SHP77 (cell line): ENCODE measurements at regions not wholly inside any gene's neighbourhood (a gene's known extent, or its start where the extent isn't known, plus 50 kb on each side); places are given as distances from the start of the nearest gene placed in this dataset.
"Not testable (repeated sequence)": the region's sequence is repeated elsewhere in the genome, so short reads cannot be mapped to it uniquely, and the experiment has no call there.

Experiments used
- DNase-seq, 2 experiments: peaks; one replicate each; lab custom pipeline; 2025; lab: John Stamatoyannopoulos, UW

GRCh38 chr1:187630653-187631380, 802.1 kb downstream of the PLA2G4A start:
- no peak for DNase-seq

DNA sequence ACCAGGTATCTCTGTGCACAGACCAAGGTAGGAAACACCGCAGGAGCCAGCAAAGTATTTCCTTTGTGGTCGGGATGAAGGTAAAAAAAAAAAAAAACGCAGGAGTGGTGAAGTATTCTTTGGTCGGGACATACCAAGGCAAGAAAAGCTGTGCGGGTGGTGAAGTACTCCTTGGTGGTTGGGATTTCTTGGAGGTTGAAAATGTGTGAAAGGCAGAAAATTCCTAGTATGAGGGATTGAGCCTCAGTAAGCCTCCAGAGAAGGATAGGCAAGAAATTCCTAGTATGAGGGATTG, 802.6 kb downstream of the PLA2G4A start:
- no peak for DNase-seq

- DNase-seq = no peak
Observed at GRCh38 chr1:187631984-187632383, 803.2 kb downstream of the PLA2G4A start.

DNA sequence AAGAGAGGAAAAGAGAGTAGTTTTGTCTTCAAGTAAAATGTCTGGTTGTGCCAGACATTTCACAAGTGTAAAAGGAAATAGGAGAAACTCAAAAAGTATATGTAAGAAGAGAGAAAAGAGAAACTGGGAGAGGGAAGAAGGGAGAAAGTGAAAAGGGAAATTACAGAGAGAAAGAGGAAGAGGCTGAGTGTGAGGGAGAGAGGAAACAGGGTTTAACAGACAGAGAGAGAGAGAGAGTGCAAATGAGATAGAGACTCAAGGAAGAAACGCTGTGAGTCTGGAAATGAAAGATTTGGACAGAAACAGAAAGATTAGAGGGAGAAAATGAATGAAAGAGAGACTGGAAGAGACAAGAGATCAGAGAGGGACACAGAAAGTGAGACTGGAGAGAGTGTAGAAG, 806.2 kb downstream of the PLA2G4A start:
- DNase-seq = no peak

DNA sequence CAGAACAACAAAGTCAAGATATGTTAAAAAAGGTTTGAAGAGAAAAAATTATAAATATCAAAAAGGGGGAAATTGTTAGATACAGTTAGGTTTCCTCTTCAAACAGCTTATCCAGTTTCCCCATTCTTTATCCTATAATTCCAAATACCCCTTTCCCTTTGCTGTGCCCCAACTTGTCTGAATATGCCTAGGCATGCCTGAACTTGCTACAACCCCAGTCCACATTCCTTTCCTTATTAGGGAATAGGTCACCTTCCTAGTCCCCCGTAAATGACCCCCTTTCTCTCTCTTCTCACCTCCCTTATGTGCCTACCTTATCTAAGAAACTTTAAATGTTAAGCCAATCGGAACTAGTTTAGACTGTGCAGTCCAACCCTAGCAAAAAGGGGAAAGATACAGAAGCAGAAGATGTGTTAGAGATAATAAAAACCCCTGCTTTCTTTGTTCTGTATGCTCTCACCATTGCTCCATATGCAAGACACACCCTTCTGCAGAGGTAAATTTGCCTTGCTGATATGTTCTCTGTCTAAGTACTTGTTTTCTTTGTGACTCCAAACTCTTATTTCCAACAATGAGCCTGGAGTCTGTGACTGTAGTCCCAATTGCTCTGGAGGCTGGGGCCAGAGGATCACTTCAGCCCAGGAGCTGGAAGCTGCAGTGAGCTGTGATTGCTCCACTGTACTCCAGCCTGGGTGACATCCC, 810.1 kb downstream of the PLA2G4A start:
- DNase-seq = no peak

- DNase-seq = no peak
Observed at GRCh38 chr1:187641015-187641414, 812.3 kb downstream of the PLA2G4A start.

DNA sequence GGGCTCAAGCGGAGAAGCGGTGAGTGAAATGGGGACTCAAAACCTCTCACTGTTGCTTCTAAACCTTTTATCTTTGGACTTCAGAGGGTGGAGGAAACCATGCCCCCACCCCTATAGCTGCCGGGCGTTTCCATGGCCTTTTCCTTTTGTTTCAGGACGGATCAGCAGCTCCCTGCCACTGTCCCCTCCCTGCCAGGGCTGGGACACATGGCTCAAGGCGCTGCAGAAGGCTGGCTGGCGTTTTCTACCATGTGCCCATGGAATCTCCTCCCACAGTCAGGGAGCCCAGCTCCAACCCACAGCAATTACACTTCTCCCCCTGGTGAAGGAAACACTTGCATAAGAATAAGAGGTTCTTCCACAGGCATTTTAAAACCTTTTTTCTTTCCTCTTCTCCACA, 812.7 kb downstream of the PLA2G4A start:
- DNase-seq = no peak

DNA sequence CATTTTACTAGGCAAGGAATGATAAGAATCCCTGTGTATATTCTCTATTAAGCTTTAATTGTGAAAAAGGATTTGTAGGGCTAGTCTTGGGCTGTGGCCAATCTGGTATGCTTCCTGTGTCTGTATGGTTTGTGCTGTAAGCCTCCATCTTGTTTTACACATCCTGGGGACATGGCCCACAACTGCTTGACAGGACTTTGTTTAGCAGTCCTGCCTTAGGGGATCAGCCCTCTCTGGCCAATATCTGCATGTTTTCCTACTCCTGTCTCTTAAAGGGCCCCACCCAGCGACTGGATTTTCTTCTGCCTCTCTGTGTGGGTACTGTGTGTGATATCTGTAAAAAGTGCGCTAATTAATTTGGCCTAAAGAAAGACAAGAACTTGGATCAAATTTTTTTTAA, 813.2 kb downstream of the PLA2G4A start:
- no peak for DNase-seq

GRCh38 chr1:187645651-187646050, 816.9 kb downstream of the PLA2G4A start:
- peak in 1 of 2 experiments; percentile 18 for DNase-seq

DNA sequence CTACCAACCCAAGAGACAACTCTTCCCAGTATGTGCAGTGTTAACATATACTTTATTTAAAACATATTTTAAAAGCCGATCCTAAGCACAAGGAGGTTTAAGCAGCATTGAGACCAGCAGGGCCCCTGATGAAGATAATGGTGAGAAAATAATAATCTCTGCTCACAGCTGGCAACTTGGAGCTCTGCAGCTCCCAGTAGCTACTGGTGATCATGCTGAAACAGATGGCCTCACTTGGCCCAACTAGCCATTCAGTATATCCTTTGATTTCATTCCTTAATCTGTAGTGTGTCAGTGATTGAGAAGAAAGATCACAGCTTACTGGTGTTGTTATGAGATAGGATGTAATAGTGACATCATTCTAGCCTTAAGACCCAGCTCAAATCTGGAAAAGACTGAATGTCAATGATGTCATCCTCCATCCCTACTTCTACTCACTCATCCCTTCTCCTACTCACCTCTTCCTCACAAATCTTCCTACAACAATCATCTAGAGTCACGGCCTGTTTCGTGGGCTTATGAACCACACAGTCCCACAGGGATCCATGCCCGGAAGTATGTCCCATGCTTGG, 817.9 kb downstream of the PLA2G4A start:
- DNase-seq = no peak

- no peak for DNase-seq
Observed at GRCh38 chr1:187648091-187648490, 819.3 kb downstream of the PLA2G4A start.

DNA sequence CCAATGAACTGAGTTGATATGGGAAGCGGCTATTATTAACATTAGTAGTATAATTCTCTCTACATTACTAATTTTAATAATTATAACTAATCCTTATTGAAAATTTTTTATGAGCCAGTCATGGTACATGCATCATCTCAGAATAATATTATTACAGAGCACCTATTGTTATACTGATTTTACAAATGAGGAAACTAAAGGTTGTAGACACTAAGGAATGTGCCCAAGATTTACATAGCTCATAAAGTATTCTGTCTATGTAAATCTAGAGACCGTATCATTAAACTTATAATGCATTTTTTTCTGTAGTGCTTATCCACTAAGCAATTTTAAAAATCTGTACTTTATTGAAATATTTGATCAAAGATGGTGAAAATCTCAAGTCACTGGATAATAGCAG, 825.9 kb downstream of the PLA2G4A start:
- no peak for DNase-seq

GRCh38 chr1:187655104-187655503, 826.4 kb downstream of the PLA2G4A start:
- no peak for DNase-seq

DNA sequence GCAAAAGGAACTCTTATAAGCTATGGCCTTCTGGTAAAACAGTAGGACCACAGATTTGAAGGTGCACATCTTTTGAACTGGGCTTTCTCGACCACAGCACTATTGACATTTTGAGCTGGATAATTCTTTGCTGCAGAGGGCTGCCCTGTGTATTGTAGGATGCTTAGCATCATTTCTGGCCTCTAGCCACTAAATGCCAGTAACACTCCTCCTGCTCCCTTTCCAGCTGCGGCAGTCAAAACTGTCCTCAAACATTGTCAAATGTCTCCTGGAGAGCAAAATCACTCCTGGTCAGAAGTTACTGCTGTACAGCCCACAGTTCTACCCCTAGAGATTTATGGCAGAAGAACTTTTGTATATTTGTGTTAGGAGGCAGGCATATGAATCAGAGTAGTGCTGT, 836.7 kb downstream of the PLA2G4A start:
- peak; percentile 63 to 68 for DNase-seq

DNA sequence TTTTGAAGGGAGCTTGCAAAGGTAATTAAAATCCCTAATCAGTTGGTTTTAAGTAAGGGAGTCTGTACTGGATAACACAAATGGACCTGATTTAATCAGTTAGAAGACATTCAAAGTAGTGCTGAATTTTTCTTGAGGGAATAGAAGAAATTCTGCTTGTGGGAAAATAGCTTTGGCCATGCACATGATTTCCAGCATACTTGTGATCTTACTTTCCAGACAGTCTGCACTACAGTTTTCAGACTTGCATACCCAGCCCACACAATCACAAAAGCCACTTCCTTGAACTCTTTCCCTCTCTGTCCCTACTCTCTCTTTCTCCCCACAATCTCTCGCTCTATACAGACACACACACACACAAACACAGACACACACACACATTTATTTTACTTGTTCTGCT, 852.1 kb downstream of the PLA2G4A start:
- DNase-seq = no peak

GRCh38 chr1:187682112-187682511, 853.4 kb downstream of the PLA2G4A start:
- no peak for DNase-seq

GRCh38 chr1:187685333-187685732, 856.6 kb downstream of the PLA2G4A start:
- no peak for DNase-seq

DNA sequence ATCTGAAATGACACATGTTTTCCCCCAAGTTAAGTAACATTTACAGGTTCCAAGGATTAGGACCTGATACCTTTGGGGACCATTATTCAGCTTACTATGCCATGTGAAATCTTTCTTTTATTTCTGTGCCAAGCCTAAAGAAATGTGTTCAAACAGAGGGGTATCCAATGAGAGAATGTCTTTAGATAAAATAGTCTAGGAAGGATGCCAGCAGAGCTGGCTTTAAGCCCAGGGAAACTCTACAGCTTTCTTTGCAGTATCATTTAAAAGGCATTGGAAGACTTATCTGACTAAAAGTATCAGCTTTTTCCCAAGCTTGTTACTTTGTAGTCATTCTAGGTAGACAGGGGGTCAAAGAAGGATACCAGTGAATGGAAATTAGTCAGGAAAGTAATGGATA, 860.4 kb downstream of the PLA2G4A start:
- DNase-seq = no peak

- no peak for DNase-seq
Observed at GRCh38 chr1:187691439-187691838, 862.7 kb downstream of the PLA2G4A start.

- no peak for DNase-seq
Observed at GRCh38 chr1:187692799-187693198, 864.0 kb downstream of the PLA2G4A start.

- DNase-seq = peak; percentile 68 to 69
Observed at GRCh38 chr1:187696073-187696472, 867.3 kb downstream of the PLA2G4A start.

- DNase-seq = not testable (repeated sequence)
Observed at GRCh38 chr1:187703138-187704130, 874.7 kb downstream of the PLA2G4A start.
